ENCODE measurements at regions not wholly inside any gene's neighbourhood (a gene's known extent, or its start where the extent isn't known, plus 50 kb on each side); places are given as distances from the start of the nearest gene placed in this dataset.

DNA sequence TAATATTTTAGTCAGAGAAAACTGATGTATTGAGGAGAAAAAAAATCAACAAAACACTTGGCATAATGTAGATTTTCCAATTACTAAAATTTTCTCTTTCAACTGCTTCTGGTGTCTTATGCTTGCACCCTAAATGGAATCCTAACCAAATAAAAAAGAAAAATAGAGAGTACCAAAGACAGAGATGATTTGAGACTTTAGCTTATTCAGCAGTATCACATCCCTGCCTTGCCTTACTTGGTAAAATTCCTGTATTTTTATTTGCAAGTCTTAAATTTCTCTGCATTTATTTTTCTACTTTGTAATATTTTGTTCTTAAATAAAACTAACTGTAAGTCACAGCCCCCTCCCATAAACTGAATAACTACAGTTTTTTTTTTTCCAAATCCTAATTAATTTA lies 950.5 kb upstream of the INTU start:
- no peak for TF ChIP-seq ZNF274 (IDR thresholded peaks at IDR 0.05; ENCODE audit: low read depth, low read length)
- no peak for TF ChIP-seq YY1 (IDR thresholded peaks at IDR 0.05; ENCODE audit: insufficient read depth, insufficient read length)
- TF ChIP-seq SUZ12 (IDR thresholded peaks at IDR 0.05; ENCODE audit: extremely low read depth, insufficient read depth, insufficient read length) = no peak
